H1 (cell line): ENCODE measurements at regions not wholly inside any gene's neighbourhood (a gene's known extent, or its start where the extent isn't known, plus 50 kb on each side); places are given as distances from the start of the nearest gene placed in this dataset.

Experiments
- ATF2 ChIP-seq: IDR thresholded peaks from 2 replicates; pipeline ENCODE4 v1.6.1; 2012; ENCODE audit warnings: low read length, inconsistent platforms
- SIX5 ChIP-seq: IDR thresholded peaks from 2 replicates; pipeline ENCODE4 v1.6.1; 2011; ENCODE audit warnings: mild to moderate bottlenecking, low read depth, low read length

GRCh38 chr7:41869091-41869490, 166.2 kb upstream of the INHBA start (continued):
- TF ChIP-seq ATF2 (no peak), SIX5 (no peak)
- TF ChIP-seq, all 59 proteins: peak for 0
